K562 (cell line): ENCODE measurements at regions not wholly inside any gene's neighbourhood (a gene's known extent, or its start where the extent isn't known, plus 50 kb on each side); places are given as distances from the start of the nearest gene placed in this dataset.

ENCODE experiments used
- CBFB ChIP-seq: sonication (generic); formaldehyde crosslinking; IDR thresholded peaks from 2 replicates; pipeline ENCODE4 v1.4.0; 2020; ENCODE audit warnings: mild to moderate bottlenecking, missing genetic modification reagents
- EP300 ChIP-seq: IDR thresholded peaks from 2 replicates; pipeline ENCODE4 v1.6.1; 2012; ENCODE audit warnings: low read length, improper control_type of control experiment
- GATA2 ChIP-seq: sonication (generic); formaldehyde crosslinking; IDR thresholded peaks from 2 replicates; pipeline ENCODE4 v1.4.0; 2020; ENCODE audit warnings: mild to moderate bottlenecking, missing genetic modification reagents
- KAT7 ChIP-seq: sonication (generic); formaldehyde crosslinking; IDR thresholded peaks from 2 replicates; pipeline ENCODE4 v1.8.0; 2022; ENCODE audit warnings: missing genetic modification reagents, mild to moderate bottlenecking, borderline replicate concordance
- PHF21A ChIP-seq: fragments of 450-650 bp; IDR thresholded peaks from 2 replicates; pipeline ENCODE4 v1.6.1; 2017; ENCODE audit warnings: low read depth, borderline replicate concordance
- PTBP1 ChIP-seq: fragments of 200-400 bp; formaldehyde crosslinking; IDR thresholded peaks from 2 replicates; pipeline ENCODE4 v1.6.1; 2017; ENCODE audit warnings: low read depth, low read length
- RBM22 ChIP-seq: fragments of 200-400 bp; formaldehyde crosslinking; IDR thresholded peaks from 2 replicates; pipeline ENCODE4 v1.6.1; 2018; ENCODE audit warnings: low read length, low read depth; ENCODE audit not compliant: poor library complexity, severe bottlenecking
- TF ChIP-seq, protein P1 (sequence below): fragments of 450-650 bp; conservative IDR thresholded peaks from 2 replicates; pipeline ENCODE4 v1.6.1; 2016; ENCODE audit warnings: missing genetic modification characterization, low read depth, mild to moderate bottlenecking, missing compliant biosample characterization, moderate library complexity

DNA sequence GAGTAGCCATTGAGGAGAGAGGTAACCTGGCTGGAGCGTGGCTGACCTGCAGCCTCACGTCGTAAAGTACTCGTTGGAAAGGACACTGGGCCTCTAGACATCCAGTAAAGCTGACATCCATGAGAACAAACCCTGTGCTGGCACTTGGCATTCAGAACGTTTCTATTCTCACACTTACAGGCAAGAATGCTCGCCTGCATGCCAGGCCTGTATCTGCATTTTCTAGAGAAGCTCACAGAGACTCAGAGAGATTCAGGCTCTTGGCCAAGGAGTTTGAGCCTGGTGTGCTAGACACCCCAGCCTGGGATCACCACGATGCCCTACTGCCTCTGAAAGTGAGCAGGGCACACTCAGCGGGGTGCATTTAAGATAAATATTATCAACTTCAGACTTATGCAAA lies 379.8 kb upstream of the CDH4 start:
- TF ChIP-seq PHF21A (no peak), GATA2 (no peak), EP300 (no peak), CBFB (no peak), PTBP1 (no peak), RBM22 (no peak), KAT7 (no peak)
- TF ChIP-seq, protein P1, sequence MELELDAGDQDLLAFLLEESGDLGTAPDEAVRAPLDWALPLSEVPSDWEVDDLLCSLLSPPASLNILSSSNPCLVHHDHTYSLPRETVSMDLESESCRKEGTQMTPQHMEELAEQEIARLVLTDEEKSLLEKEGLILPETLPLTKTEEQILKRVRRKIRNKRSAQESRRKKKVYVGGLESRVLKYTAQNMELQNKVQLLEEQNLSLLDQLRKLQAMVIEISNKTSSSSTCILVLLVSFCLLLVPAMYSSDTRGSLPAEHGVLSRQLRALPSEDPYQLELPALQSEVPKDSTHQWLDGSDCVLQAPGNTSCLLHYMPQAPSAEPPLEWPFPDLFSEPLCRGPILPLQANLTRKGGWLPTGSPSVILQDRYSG (tag): no peak
